Progenitor cell of endocrine pancreas (in vitro differentiated cells): ENCODE measurements at regions not wholly inside any gene's neighbourhood (a gene's known extent, or its start where the extent isn't known, plus 50 kb on each side); places are given as distances from the start of the nearest gene placed in this dataset.

ENCODE experiments used
- DNase-seq: peaks from one replicate; pipeline ENCODE4 v3.0.0; 2021; ENCODE audit warnings: low spot score; ENCODE audit not compliant: unreplicated experiment
- H3K27ac Mint-ChIP-seq: 2 replicates; pipeline ENCODE4 v1.8.0; 2021; ENCODE audit warnings: mild to moderate bottlenecking, moderate library complexity, mixed read lengths
- H3K27me3 Mint-ChIP-seq: 2 replicates; pipeline ENCODE4 v1.8.0; 2021; ENCODE audit warnings: mixed read lengths
- H3K36me3 Mint-ChIP-seq: 2 replicates; pipeline ENCODE4 v1.8.0; 2022; ENCODE audit warnings: mixed read lengths; ENCODE audit not compliant: insufficient read depth
- H3K4me1 Mint-ChIP-seq: 2 replicates; pipeline ENCODE4 v1.8.0; 2021; ENCODE audit warnings: low read depth, mixed read lengths
- H3K4me3 Mint-ChIP-seq: 2 replicates; pipeline ENCODE4 v1.8.0; 2021; ENCODE audit warnings: low read depth, mild to moderate bottlenecking, moderate library complexity, mixed read lengths
- H3K9me3 Mint-ChIP-seq: 2 replicates; pipeline ENCODE4 v1.8.0; 2021; ENCODE audit warnings: low read depth, mixed read lengths
- TF ChIP-seq, protein P1 (sequence below): fragments of 200-600 bp; sonication (generic); IDR thresholded peaks from one replicate; pipeline ENCODE4 v1.5.0; 2021; ENCODE audit warnings: antibody characterized with exemption, mild to moderate bottlenecking; ENCODE audit not compliant: unreplicated experiment

DNA sequence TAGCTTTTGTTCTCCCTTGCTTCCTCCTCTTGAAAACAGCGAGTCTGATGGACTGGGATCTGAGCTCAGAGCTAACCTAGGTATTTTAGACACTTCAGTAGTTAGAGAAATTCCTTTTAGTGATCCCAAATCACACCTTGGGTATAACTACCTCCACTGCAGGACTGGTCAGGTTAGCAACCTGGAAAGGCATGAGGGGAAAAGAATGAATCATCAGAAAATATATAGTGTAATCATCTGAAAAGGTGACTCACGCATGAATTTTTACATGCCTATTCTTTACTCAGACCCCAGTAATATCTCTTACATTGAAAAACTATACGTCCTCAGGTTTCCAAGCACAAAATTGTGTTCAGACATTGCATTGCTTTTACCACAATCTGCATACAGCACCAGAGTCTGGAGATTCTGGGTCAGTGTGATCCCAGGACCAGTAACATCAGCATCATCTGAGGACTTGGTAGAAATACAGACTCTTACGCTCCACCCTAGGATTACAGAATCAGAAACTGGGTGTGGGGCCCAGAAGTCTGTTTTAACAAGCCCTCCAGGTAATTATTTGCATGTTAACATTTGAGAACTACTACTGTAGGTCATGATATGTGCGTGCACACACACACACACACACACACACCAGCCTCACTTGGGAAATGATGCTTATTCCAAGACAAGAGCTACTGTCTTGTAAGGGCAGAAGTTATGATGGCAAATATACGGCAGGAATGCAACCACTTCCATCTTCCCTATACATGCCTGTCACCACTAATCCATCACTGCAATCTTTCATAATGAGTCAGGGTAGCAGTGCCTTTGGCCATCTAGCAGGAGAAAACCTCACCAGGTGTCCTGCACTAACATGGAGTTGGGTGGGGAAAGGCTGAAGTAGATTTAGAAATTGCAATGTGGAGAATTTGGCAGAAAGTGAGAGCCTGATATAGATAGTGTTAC is 271.6 kb upstream of the MAP3K1 start:
- TF ChIP-seq, protein P1, sequence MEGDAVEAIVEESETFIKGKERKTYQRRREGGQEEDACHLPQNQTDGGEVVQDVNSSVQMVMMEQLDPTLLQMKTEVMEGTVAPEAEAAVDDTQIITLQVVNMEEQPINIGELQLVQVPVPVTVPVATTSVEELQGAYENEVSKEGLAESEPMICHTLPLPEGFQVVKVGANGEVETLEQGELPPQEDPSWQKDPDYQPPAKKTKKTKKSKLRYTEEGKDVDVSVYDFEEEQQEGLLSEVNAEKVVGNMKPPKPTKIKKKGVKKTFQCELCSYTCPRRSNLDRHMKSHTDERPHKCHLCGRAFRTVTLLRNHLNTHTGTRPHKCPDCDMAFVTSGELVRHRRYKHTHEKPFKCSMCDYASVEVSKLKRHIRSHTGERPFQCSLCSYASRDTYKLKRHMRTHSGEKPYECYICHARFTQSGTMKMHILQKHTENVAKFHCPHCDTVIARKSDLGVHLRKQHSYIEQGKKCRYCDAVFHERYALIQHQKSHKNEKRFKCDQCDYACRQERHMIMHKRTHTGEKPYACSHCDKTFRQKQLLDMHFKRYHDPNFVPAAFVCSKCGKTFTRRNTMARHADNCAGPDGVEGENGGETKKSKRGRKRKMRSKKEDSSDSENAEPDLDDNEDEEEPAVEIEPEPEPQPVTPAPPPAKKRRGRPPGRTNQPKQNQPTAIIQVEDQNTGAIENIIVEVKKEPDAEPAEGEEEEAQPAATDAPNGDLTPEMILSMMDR, result no peak
- DNase-seq, result no peak
- Mint-ChIP-seq H3K4me3 (no peak overlapping the region), H3K27ac (no peak overlapping the region), H3K4me1 (no peaks in the 10 kb centered on the region), H3K27me3 (peaks cover 36% of the 10 kb centered on the region), H3K36me3 (no peaks in the 10 kb centered on the region), H3K9me3 (no peaks in the 10 kb centered on the region)

DNA sequence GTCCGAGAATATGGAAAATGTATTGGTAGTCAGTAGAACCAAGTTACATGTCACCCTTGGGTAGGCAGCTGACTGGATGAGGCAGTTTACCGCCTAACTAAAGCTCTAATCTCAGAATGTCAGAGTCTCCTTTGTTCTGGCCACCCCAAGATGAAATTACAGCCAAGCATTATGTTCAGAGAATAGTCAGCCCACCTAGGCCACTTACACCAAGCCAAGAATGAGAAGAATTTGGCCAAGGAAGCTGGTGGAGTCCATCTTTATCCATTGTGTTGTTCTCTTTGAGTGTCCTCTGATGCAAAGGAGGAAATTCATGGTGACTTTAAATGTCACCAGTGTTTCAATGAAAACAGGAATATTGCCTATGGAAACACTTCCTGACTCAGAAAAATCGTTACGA is 275.1 kb upstream of the MAP3K1 start:
- Mint-ChIP-seq H3K4me3 (no peak overlapping the region), H3K27ac (no peak overlapping the region), H3K9me3 (no peaks in the 10 kb centered on the region), H3K4me1 (peaks cover 7% of the 10 kb centered on the region), H3K36me3 (no peaks in the 10 kb centered on the region), H3K27me3 (peaks cover 28% of the 10 kb centered on the region)
- TF ChIP-seq, protein P1, result no peak
- no peak for DNase-seq

DNA sequence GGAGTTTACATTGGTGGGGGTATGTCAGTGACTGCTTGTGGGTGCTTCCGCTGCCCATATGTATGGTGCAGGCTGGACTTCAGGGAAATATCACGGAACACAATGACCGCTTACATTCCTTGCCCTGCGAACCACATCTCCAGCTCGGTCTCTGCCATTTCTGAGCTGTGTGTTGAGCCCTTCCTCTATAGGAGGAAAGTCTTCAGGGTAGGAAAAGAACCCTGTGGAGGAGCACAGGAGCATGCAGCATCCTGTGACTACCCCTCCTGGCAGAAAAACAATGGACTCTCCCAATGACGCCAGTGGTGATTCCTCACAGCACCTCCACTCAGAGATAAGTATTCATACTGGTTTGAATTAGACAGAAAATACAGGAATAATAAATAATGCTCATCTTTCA is 276.8 kb upstream of the MAP3K1 start:
- TF ChIP-seq, protein P1, result no peak
- Mint-ChIP-seq H3K36me3 (no peaks in the 10 kb centered on the region), H3K27me3 (peaks cover 20% of the 10 kb centered on the region), H3K9me3 (no peaks in the 10 kb centered on the region), H3K4me3 (no peak overlapping the region), H3K27ac (no peak overlapping the region), H3K4me1 (peaks cover 10% of the 10 kb centered on the region)
- no peak for DNase-seq

DNA sequence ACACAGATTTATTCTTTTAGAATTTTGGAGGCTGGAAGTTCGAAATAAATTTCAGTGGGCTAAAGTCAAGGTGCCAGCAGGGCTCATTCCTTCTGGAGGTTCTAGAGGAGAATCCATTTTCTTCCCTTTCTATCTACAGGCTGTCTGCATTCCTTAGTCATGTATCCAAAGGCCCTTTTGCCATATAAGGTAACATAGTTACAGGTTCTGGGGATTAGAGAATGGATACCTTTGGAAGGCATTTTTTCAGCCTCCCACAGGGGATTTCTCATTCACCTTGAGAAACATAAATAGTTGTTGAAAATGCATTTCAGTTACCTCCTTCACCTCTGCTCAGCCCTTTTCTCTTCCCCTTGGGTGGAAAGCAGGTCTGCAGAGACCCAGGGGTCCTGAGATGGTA is 280.0 kb upstream of the MAP3K1 start:
- Mint-ChIP-seq H3K4me1 (peaks cover 10% of the 10 kb centered on the region), H3K27ac (no peak overlapping the region), H3K36me3 (no peaks in the 10 kb centered on the region), H3K27me3 (peaks cover 31% of the 10 kb centered on the region), H3K4me3 (no peak overlapping the region), H3K9me3 (no peaks in the 10 kb centered on the region)
- TF ChIP-seq, protein P1, result no peak
- no peak for DNase-seq

DNA sequence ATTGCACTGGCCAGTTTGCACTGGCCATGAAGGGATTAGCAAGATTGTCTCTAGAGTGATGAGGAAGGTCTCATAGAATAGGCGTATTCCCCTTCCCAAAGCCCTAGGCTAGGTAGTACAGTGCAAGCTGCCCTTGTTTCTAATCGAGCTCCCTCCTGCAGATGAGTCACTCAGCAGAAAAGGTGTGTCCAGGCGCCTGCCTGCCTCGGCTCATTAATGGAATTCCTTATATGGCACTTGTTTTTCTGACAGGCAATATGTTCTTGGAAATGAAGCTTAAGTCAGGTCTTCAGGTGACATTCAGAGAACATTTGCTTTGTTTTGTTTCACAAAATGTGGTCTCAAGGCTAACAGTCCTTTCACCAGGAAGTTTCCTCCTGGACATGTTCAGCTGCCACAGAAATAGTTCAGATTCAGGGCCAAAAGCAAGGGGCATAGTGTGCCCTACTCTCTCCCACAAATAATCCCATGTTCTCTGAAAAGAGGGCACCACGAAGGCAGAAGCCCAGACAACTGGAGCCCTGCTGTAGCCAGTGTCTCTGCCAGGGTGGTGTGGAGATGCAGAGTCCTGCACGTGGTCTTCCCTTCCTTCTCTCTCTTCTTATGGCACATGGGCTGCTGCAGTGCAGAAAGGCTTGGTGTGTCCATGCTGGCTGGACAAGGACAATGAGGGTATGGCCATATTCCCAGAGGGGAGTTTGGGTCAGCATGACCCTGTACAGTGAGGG is 281.1 kb upstream of the MAP3K1 start:
- Mint-ChIP-seq H3K27ac (no peak overlapping the region), H3K4me1 (peaks cover 10% of the 10 kb centered on the region)
- TF ChIP-seq, protein P1, result no peak

More for the DNA sequence above, 281.1 kb upstream of the MAP3K1 start:
- DNase-seq, result no peak
- peaks cover 28% of the 10 kb centered on the region for H3K27me3 Mint-ChIP-seq
- H3K36me3 Mint-ChIP-seq, result no peaks in the 10 kb centered on the region
- no peaks in the 10 kb centered on the region for H3K9me3 Mint-ChIP-seq
- no peak overlapping the region for H3K4me3 Mint-ChIP-seq
